Spinal cord (tissue), 9 donors: ENCODE measurements at regions not wholly inside any gene's neighbourhood (a gene's known extent, or its start where the extent isn't known, plus 50 kb on each side); places are given as distances from the start of the nearest gene placed in this dataset.

ENCODE experiments used
- DNase-seq, 6 donors: peaks; one replicate each; pipeline versions ENCODE4 v3.0.0 to v3.0.0-alpha.2; 2013 to 2015; ENCODE audit warnings: low spot score in 6 of 6, low read depth in 4 of 6
- H3K27ac ChIP-seq: one replicate; pipeline ENCODE4 v1.5.1; 2013; ENCODE audit warnings: low read depth, low read length, control low read depth
- H3K27me3 ChIP-seq: one replicate; pipeline ENCODE4 v1.6.1; 2013; ENCODE audit warnings: low read length; ENCODE audit not compliant: control insufficient read depth, insufficient read depth
- H3K36me3 ChIP-seq: one replicate; pipeline ENCODE4 v1.6.1; 2013; ENCODE audit warnings: low read length; ENCODE audit not compliant: control insufficient read depth, insufficient read depth
- H3K4me1 ChIP-seq: one replicate; pipeline ENCODE4 v1.6.1; 2013; ENCODE audit warnings: low read length; ENCODE audit not compliant: control insufficient read depth, insufficient read depth
- H3K4me3 ChIP-seq: one replicate; pipeline ENCODE4 v1.5.1; 2013; ENCODE audit warnings: low read depth, low read length, control low read depth
- H3K9me3 ChIP-seq: one replicate; pipeline ENCODE4 v1.6.1; 2013; ENCODE audit warnings: low read length; ENCODE audit not compliant: control insufficient read depth, insufficient read depth
- WGBS: methylation state at CpG from one replicate; pipeline ENCODE4 v1.1.5; 2013; ENCODE audit warnings: missing lambda C conversion rate; ENCODE audit not compliant: insufficient coverage; 5-methylcytosine and 5-hydroxymethylcytosine counted together
- donor health status: healthy.

- Histone ChIP-seq H3K27me3 (no peaks in the 10 kb centered on the region), H3K4me3 (no peak overlapping the region), H3K27ac (no peak overlapping the region), H3K36me3 (no peaks in the 10 kb centered on the region), H3K4me1 (no peaks in the 10 kb centered on the region), H3K9me3 (no peaks in the 10 kb centered on the region)
- DNase-seq: no peak
- 40% methylated on average over 1 of the region's 3 CpGs for WGBS
These were observed 371.7 kb upstream of the FGF13 start for GRCh38 chrX:139083191-139083590.

GRCh38 chrX:139081965-139082364 lies 370.4 kb upstream of the FGF13 start:
- Histone ChIP-seq H3K9me3 (no peaks in the 10 kb centered on the region), H3K27me3 (no peaks in the 10 kb centered on the region), H3K4me3 (no peak overlapping the region), H3K36me3 (no peaks in the 10 kb centered on the region), H3K27ac (no peak overlapping the region), H3K4me1 (no peaks in the 10 kb centered on the region)
- WGBS: 80% methylated on average over 3 of the region's 3 CpGs
- no peak for DNase-seq

- Histone ChIP-seq H3K36me3 (no peaks in the 10 kb centered on the region), H3K4me1 (no peaks in the 10 kb centered on the region), H3K27me3 (peaks cover 4% of the 10 kb centered on the region), H3K9me3 (no peaks in the 10 kb centered on the region), H3K27ac (no peak overlapping the region), H3K4me3 (no peak overlapping the region)
- no CpG with 5 or more reads among the region's 2 CpGs for WGBS
- no peak for DNase-seq
These were observed 368.3 kb upstream of the FGF13 start for GRCh38 chrX:139079789-139080188.

GRCh38 chrX:139078761-139079280 lies 367.3 kb upstream of the FGF13 start:
- peaks cover 4% of the 10 kb centered on the region for H3K27me3 ChIP-seq
- H3K4me3 ChIP-seq: no peak overlapping the region
- peak in 2 of 6 donors; percentile 0 to 78 for DNase-seq
- no peak overlapping the region for H3K27ac ChIP-seq
- H3K36me3 ChIP-seq: no peaks in the 10 kb centered on the region
- 75% methylated on average over 3 of the region's 8 CpGs for whole genome bisulfite sequencing
- no peaks in the 10 kb centered on the region for H3K9me3 ChIP-seq
- H3K4me1 ChIP-seq: no peaks in the 10 kb centered on the region

- Histone ChIP-seq H3K4me1 (no peaks in the 10 kb centered on the region), H3K27ac (no peak overlapping the region), H3K9me3 (no peaks in the 10 kb centered on the region), H3K4me3 (no peak overlapping the region), H3K36me3 (no peaks in the 10 kb centered on the region), H3K27me3 (peaks cover 4% of the 10 kb centered on the region)
- DNase-seq: no peak
- WGBS: no CpG with 5 or more reads among the region's 1 CpG
These were observed 366.8 kb upstream of the FGF13 start for GRCh38 chrX:139078342-139078741.

- Histone ChIP-seq H3K4me1 (no peaks in the 10 kb centered on the region), H3K4me3 (no peak overlapping the region), H3K36me3 (no peaks in the 10 kb centered on the region), H3K27ac (no peak overlapping the region), H3K27me3 (peaks cover 4% of the 10 kb centered on the region), H3K9me3 (no peaks in the 10 kb centered on the region)
- DNase-seq: no peak
- 67% methylated on average over 1 of the region's 5 CpGs for WGBS
These were observed 366.0 kb upstream of the FGF13 start for GRCh38 chrX:139077281-139078250.

- DNase-seq: no peak
- no peaks in the 10 kb centered on the region for H3K36me3 ChIP-seq
- no CpG with 5 or more reads among the region's 2 CpGs for WGBS
- no peaks in the 10 kb centered on the region for H3K27me3 ChIP-seq
- no peaks in the 10 kb centered on the region for H3K9me3 ChIP-seq
- no peaks in the 10 kb centered on the region for H3K4me1 ChIP-seq
- no peak overlapping the region for H3K27ac ChIP-seq
- H3K4me3 ChIP-seq: no peak overlapping the region
These were observed 351.8 kb upstream of the FGF13 start for GRCh38 chrX:139063364-139063763.

- WGBS: no CpG with 5 or more reads among the region's 4 CpGs
- H3K27me3 ChIP-seq: no peaks in the 10 kb centered on the region
These were observed 347.4 kb upstream of the FGF13 start for GRCh38 chrX:139058831-139059495.

GRCh38 chrX:139052461-139052860 lies 340.9 kb upstream of the FGF13 start:
- H3K36me3 ChIP-seq: no peaks in the 10 kb centered on the region
- no peaks in the 10 kb centered on the region for H3K27me3 ChIP-seq
- no CpG with 5 or more reads among the region's 3 CpGs for WGBS
- no peak overlapping the region for H3K4me3 ChIP-seq
- no peak for DNase-seq
- peak overlapping the region; percentile 52 for H3K27ac ChIP-seq
- H3K4me1 ChIP-seq: no peaks in the 10 kb centered on the region
- H3K9me3 ChIP-seq: no peaks in the 10 kb centered on the region

More at GRCh38 chrX:139058831-139059495, 347.4 kb upstream of the FGF13 start:
- Histone ChIP-seq H3K4me3 (no peak overlapping the region), H3K36me3 (no peaks in the 10 kb centered on the region), H3K9me3 (no peaks in the 10 kb centered on the region), H3K27ac (no peak overlapping the region), H3K4me1 (no peaks in the 10 kb centered on the region)
- no peak for DNase-seq
